ENCODE measurements at regions not wholly inside any gene's neighbourhood (a gene's known extent, or its start where the extent isn't known, plus 50 kb on each side); places are given as distances from the start of the nearest gene placed in this dataset.

DNA sequence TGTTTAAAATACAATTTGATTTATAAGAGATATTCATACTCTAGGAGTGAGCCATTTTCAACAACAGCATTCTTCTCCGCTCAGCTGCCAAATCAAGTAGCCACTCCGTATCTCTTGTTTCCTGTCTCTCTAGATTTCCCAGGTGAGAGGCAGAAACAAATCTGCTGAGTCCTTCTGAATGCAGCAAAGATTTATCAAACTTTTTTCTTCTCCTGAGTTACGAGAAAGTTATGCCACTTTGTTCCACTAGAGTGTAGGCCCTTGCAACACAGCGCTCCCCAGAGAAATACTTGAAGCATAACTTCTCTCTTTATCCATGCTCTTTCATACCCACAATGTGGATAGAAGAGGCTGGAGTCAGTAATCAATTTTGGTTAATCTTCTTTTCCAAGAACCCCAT lies 1960.8 kb downstream of the OLFM4 start:
- H3K4me1 ChIP-seq (ENCODE audit: insufficient read depth), result no peaks in the 10 kb centered on the region
- H2AFZ ChIP-seq, result no peak overlapping the region
- no peaks in the 10 kb centered on the region for H3K36me3 ChIP-seq (replicated peaks; ENCODE audit: insufficient read depth, low read depth)
- no peak overlapping the region for H3K4me3 ChIP-seq
- H3K27me3 ChIP-seq, result no peaks in the 10 kb centered on the region
- no peaks in the 10 kb centered on the region for H4K20me1 ChIP-seq (ENCODE audit: insufficient read depth, poor library complexity, severe bottlenecking)
- 82% methylated on average over 4 of the region's 4 CpGs for WGBS (ENCODE audit: low lambda C conversion rate, missing lambda C conversion rate)
- H3K9me2 ChIP-seq (replicated peaks; ENCODE audit: insufficient read depth), result no peaks in the 10 kb centered on the region
- H3K4me2 ChIP-seq, result no peak overlapping the region
- H3K9me3 ChIP-seq (ENCODE audit: low read depth), result no peaks in the 10 kb centered on the region
- TF ChIP-seq EZH2phosphoT487 (IDR thresholded peaks at IDR 0.05; ENCODE audit: low read depth, severe bottlenecking, unreplicated experiment), result no peak
- TF ChIP-seq EZH2 (IDR thresholded peaks at IDR 0.05; ENCODE audit: borderline replicate concordance), result no peak
- TF ChIP-seq, protein P1, sequence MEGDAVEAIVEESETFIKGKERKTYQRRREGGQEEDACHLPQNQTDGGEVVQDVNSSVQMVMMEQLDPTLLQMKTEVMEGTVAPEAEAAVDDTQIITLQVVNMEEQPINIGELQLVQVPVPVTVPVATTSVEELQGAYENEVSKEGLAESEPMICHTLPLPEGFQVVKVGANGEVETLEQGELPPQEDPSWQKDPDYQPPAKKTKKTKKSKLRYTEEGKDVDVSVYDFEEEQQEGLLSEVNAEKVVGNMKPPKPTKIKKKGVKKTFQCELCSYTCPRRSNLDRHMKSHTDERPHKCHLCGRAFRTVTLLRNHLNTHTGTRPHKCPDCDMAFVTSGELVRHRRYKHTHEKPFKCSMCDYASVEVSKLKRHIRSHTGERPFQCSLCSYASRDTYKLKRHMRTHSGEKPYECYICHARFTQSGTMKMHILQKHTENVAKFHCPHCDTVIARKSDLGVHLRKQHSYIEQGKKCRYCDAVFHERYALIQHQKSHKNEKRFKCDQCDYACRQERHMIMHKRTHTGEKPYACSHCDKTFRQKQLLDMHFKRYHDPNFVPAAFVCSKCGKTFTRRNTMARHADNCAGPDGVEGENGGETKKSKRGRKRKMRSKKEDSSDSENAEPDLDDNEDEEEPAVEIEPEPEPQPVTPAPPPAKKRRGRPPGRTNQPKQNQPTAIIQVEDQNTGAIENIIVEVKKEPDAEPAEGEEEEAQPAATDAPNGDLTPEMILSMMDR (IDR thresholded peaks at IDR 0.05; ENCODE audit: poor library complexity), result no peak
- H3K79me2 ChIP-seq, result no peaks in the 10 kb centered on the region
- no peak overlapping the region for H3K27ac ChIP-seq
- no peak for DNase-seq (ENCODE audit: low spot score)

DNA sequence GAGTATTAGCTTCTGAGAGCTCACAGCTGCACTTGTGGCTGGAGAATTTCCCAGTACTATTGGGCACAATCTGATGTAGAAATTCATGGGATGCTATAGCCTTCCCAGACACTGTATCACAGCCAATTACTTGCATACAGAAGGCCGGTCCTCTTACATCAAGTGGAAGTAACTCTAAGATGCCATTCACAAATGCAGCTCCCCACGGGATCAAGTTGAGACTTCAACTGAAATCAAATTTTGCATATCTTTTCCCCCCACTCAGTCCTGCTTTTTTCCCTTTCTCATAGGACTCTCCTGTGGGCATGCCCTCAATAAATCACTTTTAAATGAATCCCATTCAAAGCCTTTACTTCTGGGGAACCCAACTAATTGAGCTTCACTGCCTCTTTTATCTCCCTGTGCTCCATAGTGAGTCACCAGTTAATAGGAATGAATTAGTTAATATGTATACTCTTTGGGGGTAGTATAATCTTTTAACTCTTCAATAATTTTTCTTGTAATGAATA lies 1970.8 kb downstream of the OLFM4 start:
- H3K9me2 ChIP-seq (replicated peaks; ENCODE audit: insufficient read depth), result no peaks in the 10 kb centered on the region
- H3K27me3 ChIP-seq, result no peaks in the 10 kb centered on the region
- H3K4me1 ChIP-seq (ENCODE audit: insufficient read depth), result no peaks in the 10 kb centered on the region
- no peaks in the 10 kb centered on the region for H3K9me3 ChIP-seq (ENCODE audit: low read depth)
- no peaks in the 10 kb centered on the region for H4K20me1 ChIP-seq (ENCODE audit: insufficient read depth, poor library complexity, severe bottlenecking)
- H3K4me2 ChIP-seq, result no peak overlapping the region
- no peak overlapping the region for H3K27ac ChIP-seq
- TF ChIP-seq, protein P1 (IDR thresholded peaks at IDR 0.05; ENCODE audit: poor library complexity), result no peak
- TF ChIP-seq EZH2phosphoT487 (IDR thresholded peaks at IDR 0.05; ENCODE audit: low read depth, severe bottlenecking, unreplicated experiment) (no peak), EZH2 (IDR thresholded peaks at IDR 0.05; ENCODE audit: borderline replicate concordance) (no peak)
- H2AFZ ChIP-seq, result no peak overlapping the region
- no peak overlapping the region for H3K4me3 ChIP-seq
- no peaks in the 10 kb centered on the region for H3K36me3 ChIP-seq (replicated peaks; ENCODE audit: insufficient read depth, low read depth)
- DNase-seq (ENCODE audit: low spot score), result no peak
- 79% methylated on average over 2 of the region's 2 CpGs for WGBS (ENCODE audit: low lambda C conversion rate, missing lambda C conversion rate)
- H3K79me2 ChIP-seq, result no peaks in the 10 kb centered on the region

DNA sequence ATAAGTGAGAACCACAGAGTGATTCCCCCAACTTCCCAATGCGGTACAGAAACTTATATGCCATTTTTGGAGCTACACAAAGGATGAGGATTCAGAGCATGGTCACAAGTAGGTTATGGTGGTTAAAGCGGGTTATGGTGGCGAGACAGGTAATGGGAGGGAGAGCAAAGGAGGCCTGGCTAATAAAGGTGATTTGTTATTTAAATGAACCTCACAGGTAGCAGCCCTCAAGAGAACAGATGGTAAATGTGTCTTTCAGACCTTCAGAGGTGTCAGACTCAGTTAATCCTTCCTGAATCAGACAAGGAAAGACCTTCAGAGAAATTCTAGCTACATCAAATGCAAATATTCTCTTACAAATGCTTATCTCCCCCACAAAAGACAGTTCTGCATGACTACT lies 1971.4 kb downstream of the OLFM4 start:
- H3K4me2 ChIP-seq, result no peak overlapping the region
- H3K4me1 ChIP-seq (ENCODE audit: insufficient read depth), result no peaks in the 10 kb centered on the region
- H3K9me3 ChIP-seq (ENCODE audit: low read depth), result no peaks in the 10 kb centered on the region
- DNase-seq (ENCODE audit: low spot score), result no peak
- H4K20me1 ChIP-seq (ENCODE audit: insufficient read depth, poor library complexity, severe bottlenecking), result no peaks in the 10 kb centered on the region
- 75% methylated on average over 3 of the region's 3 CpGs for WGBS (ENCODE audit: low lambda C conversion rate, missing lambda C conversion rate)
- no peak overlapping the region for H2AFZ ChIP-seq
- H3K79me2 ChIP-seq, result no peaks in the 10 kb centered on the region
- H3K9me2 ChIP-seq (replicated peaks; ENCODE audit: insufficient read depth), result no peaks in the 10 kb centered on the region
- no peaks in the 10 kb centered on the region for H3K36me3 ChIP-seq (replicated peaks; ENCODE audit: insufficient read depth, low read depth)
- H3K4me3 ChIP-seq, result no peak overlapping the region
- TF ChIP-seq, protein P1 (IDR thresholded peaks at IDR 0.05; ENCODE audit: poor library complexity), result no peak
- TF ChIP-seq EZH2 (IDR thresholded peaks at IDR 0.05; ENCODE audit: borderline replicate concordance) (no peak), EZH2phosphoT487 (IDR thresholded peaks at IDR 0.05; ENCODE audit: low read depth, severe bottlenecking, unreplicated experiment) (no peak)
- H3K27me3 ChIP-seq, result no peaks in the 10 kb centered on the region
- H3K27ac ChIP-seq, result no peak overlapping the region

DNA sequence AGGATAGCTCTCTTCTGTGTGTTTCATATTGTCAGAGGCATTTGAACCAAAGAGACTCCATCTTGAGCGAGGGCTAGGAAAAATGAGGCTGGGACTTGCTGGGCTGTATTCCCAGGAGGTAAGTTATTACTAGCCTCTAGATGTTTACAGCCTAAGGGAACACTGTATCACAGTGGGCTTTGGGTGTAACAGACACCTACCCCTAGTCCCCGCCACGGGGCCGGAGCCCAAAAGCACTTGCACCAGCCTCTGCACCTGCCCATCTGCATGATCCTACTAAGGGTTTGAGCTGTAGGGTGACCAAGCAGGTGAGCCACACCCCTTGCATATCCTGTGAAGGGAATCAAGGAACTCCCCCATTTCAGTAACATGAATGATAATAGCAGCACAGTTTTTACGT lies 1972.2 kb downstream of the OLFM4 start:
- Histone ChIP-seq H2AFZ (no peak overlapping the region), H3K36me3 (replicated peaks; ENCODE audit: insufficient read depth, low read depth) (no peaks in the 10 kb centered on the region), H3K9me3 (ENCODE audit: low read depth) (no peaks in the 10 kb centered on the region), H3K27me3 (no peaks in the 10 kb centered on the region), H3K9me2 (replicated peaks; ENCODE audit: insufficient read depth) (no peaks in the 10 kb centered on the region), H3K4me1 (ENCODE audit: insufficient read depth) (no peaks in the 10 kb centered on the region), H3K27ac (no peak overlapping the region), H3K4me3 (no peak overlapping the region), H3K4me2 (no peak overlapping the region), H3K79me2 (no peaks in the 10 kb centered on the region), H4K20me1 (ENCODE audit: insufficient read depth, poor library complexity, severe bottlenecking) (no peaks in the 10 kb centered on the region)
- WGBS (ENCODE audit: low lambda C conversion rate, missing lambda C conversion rate), result 84% methylated on average over 5 of the region's 5 CpGs
- TF ChIP-seq EZH2 (IDR thresholded peaks at IDR 0.05; ENCODE audit: borderline replicate concordance) (no peak), EZH2phosphoT487 (IDR thresholded peaks at IDR 0.05; ENCODE audit: low read depth, severe bottlenecking, unreplicated experiment) (no peak)
- TF ChIP-seq, protein P1 (IDR thresholded peaks at IDR 0.05; ENCODE audit: poor library complexity), result no peak
- DNase-seq (ENCODE audit: low spot score), result no peak

Measured in hepatocyte (in vitro differentiated cells).